ENCODE measurements at regions not wholly inside any gene's neighbourhood (a gene's known extent, or its start where the extent isn't known, plus 50 kb on each side); places are given as distances from the start of the nearest gene placed in this dataset.

- Histone ChIP-seq H3K4me3 (no peak overlapping the region), H3K36me3 (no peaks in the 10 kb centered on the region), H3K9me3 (ENCODE audit: low read depth) (no peaks in the 10 kb centered on the region), H3K9ac (no peak overlapping the region), H3K4me1 (peaks cover 69% of the 10 kb centered on the region), H3K27me3 (no peaks in the 10 kb centered on the region), H3K27ac (no peak overlapping the region), H4K20me1 (ENCODE audit: low read depth) (no peaks in the 10 kb centered on the region), H2AFZ (replicated peaks) (no peak overlapping the region), H3K79me2 (ENCODE audit: low read depth) (no peaks in the 10 kb centered on the region), H3F3A (ENCODE audit: low read depth) (peaks cover 22% of the 10 kb centered on the region), H3K4me2 (no peak overlapping the region)
- Mint-ChIP-seq H3K9me3 (no peaks in the 10 kb centered on the region), H3K27me3 (ENCODE audit: insufficient read depth, low read depth) (no peaks in the 10 kb centered on the region), H3K4me1 (peaks cover 80% of the 10 kb centered on the region), H3K27ac (no peak overlapping the region), H3K36me3 (no peaks in the 10 kb centered on the region), H3K4me3 (no peak overlapping the region)
- DNase-seq (ENCODE audit: low spot score) = no peak
- no peak for TF ChIP-seq EZH2 (IDR thresholded peaks at IDR 0.05)
Observed at GRCh38 chr9:105971986-105972385, 277.6 kb downstream of the TMEM38B start.

GRCh38 chr9:105972466-105973204, 278.3 kb downstream of the TMEM38B start:
- peaks cover 86% of the 10 kb centered on the region for H3K4me1 Mint-ChIP-seq
- H3K4me2 ChIP-seq = no peak overlapping the region

GRCh38 chr9:105973951-105974351, 279.6 kb downstream of the TMEM38B start:
- Histone ChIP-seq H3F3A (ENCODE audit: low read depth) (peaks cover 20% of the 10 kb centered on the region), H3K36me3 (no peaks in the 10 kb centered on the region), H3K4me1 (peaks cover 82% of the 10 kb centered on the region), H3K9me3 (ENCODE audit: low read depth) (no peaks in the 10 kb centered on the region), H3K27ac (peak overlapping the region; percentile 65), H3K79me2 (ENCODE audit: low read depth) (no peaks in the 10 kb centered on the region), H3K9ac (no peak overlapping the region), H4K20me1 (ENCODE audit: low read depth) (no peaks in the 10 kb centered on the region), H2AFZ (replicated peaks) (no peak overlapping the region), H3K4me3 (no peak overlapping the region), H3K4me2 (peak overlapping the region; percentile 55), H3K27me3 (no peaks in the 10 kb centered on the region)
- Mint-ChIP-seq H3K9me3 (no peaks in the 10 kb centered on the region), H3K27ac (peak overlapping the region; percentile 74), H3K4me1 (peaks cover 88% of the 10 kb centered on the region), H3K27me3 (ENCODE audit: insufficient read depth, low read depth) (no peaks in the 10 kb centered on the region), H3K4me3 (no peak overlapping the region), H3K36me3 (no peaks in the 10 kb centered on the region)
- peak; percentile 59 for DNase-seq (ENCODE audit: low spot score)
- TF ChIP-seq EZH2 (IDR thresholded peaks at IDR 0.05) = no peak
- TF ChIP-seq CTCF (IDR thresholded peaks at IDR 0.05) = no peak
- no peak for TF ChIP-seq EZH2phosphoT487 (IDR thresholded peaks at IDR 0.05)

More at GRCh38 chr9:105972466-105973204, 278.3 kb downstream of the TMEM38B start:
- Histone ChIP-seq H3K4me1 (peaks cover 76% of the 10 kb centered on the region), H3K9ac (no peak overlapping the region), H3K27me3 (no peaks in the 10 kb centered on the region), H3F3A (ENCODE audit: low read depth) (peaks cover 22% of the 10 kb centered on the region), H3K27ac (no peak overlapping the region), H3K9me3 (ENCODE audit: low read depth) (no peaks in the 10 kb centered on the region), H3K79me2 (ENCODE audit: low read depth) (no peaks in the 10 kb centered on the region), H3K4me3 (no peak overlapping the region), H2AFZ (replicated peaks) (no peak overlapping the region), H4K20me1 (ENCODE audit: low read depth) (no peaks in the 10 kb centered on the region), H3K36me3 (no peaks in the 10 kb centered on the region)
- peak overlapping the region; percentile 74 for H3K27ac Mint-ChIP-seq
- H3K4me3 Mint-ChIP-seq = no peak overlapping the region
- TF ChIP-seq EZH2phosphoT487 (IDR thresholded peaks at IDR 0.05) (no peak), CTCF (IDR thresholded peaks at IDR 0.05) (peak; percentile 7)
- no peaks in the 10 kb centered on the region for H3K27me3 Mint-ChIP-seq (ENCODE audit: insufficient read depth, low read depth)
- no peaks in the 10 kb centered on the region for H3K9me3 Mint-ChIP-seq
- no peaks in the 10 kb centered on the region for H3K36me3 Mint-ChIP-seq
- DNase-seq (ENCODE audit: low spot score) = no peak

All from neural progenitor cell (in vitro differentiated cells).